GM12865 (cell line): ENCODE measurements at regions not wholly inside any gene's neighbourhood (a gene's known extent, or its start where the extent isn't known, plus 50 kb on each side); places are given as distances from the start of the nearest gene placed in this dataset.

Source experiments
- DNase-seq: peaks from one replicate; pipeline ENCODE4 v3.0.0; 2010; ENCODE audit warnings: low read depth
- H3K4me3 ChIP-seq: 2 replicates; pipeline ENCODE4 v1.5.1; 2011; ENCODE audit warnings: mild to moderate bottlenecking, low read depth, low read length, control low read depth
- CTCF ChIP-seq: IDR thresholded peaks from 2 replicates; pipeline ENCODE4 v1.5.1; 2011; ENCODE audit warnings: low read length, control low read depth, low read depth, inconsistent platforms; ENCODE audit not compliant: insufficient read depth; ENCODE audit errors: missing control alignments

DNA sequence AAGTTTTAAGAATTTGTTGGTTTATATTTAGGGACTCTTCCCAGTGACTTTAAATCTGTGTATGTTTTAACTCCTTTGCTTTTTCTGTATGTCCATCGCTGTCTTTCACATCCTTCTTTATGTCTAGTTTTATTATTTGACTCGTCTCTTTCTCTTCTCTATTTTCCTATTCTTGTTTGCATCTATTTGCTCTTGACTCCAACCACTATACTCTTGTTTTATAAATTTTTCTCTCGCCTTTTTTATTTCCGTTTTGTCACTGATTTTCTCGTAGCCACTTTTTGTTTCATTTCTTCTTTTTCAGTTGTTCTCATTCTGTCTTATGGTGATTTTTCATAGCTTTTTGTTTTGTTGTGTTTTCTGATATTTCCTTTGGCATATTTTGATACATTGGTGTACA lies 170.5 kb upstream of the NETO1 start:
- no peak overlapping the region for H3K4me3 ChIP-seq
- no peak for DNase-seq
- no peak for TF ChIP-seq CTCF

- H3K4me3 ChIP-seq: no peak overlapping the region
- no peak for DNase-seq
- no peak for TF ChIP-seq CTCF
These were observed 156.2 kb upstream of the NETO1 start for GRCh38 chr18:73023975-73024374.

GRCh38 chr18:73009691-73010090 lies 141.9 kb upstream of the NETO1 start:
- no peak for TF ChIP-seq CTCF

GRCh38 chr18:73007915-73008308 lies 140.1 kb upstream of the NETO1 start:
- H3K4me3 ChIP-seq: no peak overlapping the region
- DNase-seq: no peak
- no peak for TF ChIP-seq CTCF

More at GRCh38 chr18:73009691-73010090, 141.9 kb upstream of the NETO1 start:
- H3K4me3 ChIP-seq: no peak overlapping the region
- DNase-seq: no peak

- no peak overlapping the region for H3K4me3 ChIP-seq
- DNase-seq: peak; percentile 11
- no peak for TF ChIP-seq CTCF
These were observed 139.6 kb upstream of the NETO1 start for GRCh38 chr18:73007195-73007914.

- no peak for DNase-seq
- no peak overlapping the region for H3K4me3 ChIP-seq
- no peak for TF ChIP-seq CTCF
These were observed 138.5 kb upstream of the NETO1 start for GRCh38 chr18:73006331-73006730.

- H3K4me3 ChIP-seq: no peak overlapping the region
- TF ChIP-seq CTCF: no peak
These were observed 136.5 kb upstream of the NETO1 start for GRCh38 chr18:73004260-73004659.

More at GRCh38 chr18:73004260-73004659, 136.5 kb upstream of the NETO1 start:
- no peak for DNase-seq
